ENCODE measurements at regions not wholly inside any gene's neighbourhood (a gene's known extent, or its start where the extent isn't known, plus 50 kb on each side); places are given as distances from the start of the nearest gene placed in this dataset.

DNA sequence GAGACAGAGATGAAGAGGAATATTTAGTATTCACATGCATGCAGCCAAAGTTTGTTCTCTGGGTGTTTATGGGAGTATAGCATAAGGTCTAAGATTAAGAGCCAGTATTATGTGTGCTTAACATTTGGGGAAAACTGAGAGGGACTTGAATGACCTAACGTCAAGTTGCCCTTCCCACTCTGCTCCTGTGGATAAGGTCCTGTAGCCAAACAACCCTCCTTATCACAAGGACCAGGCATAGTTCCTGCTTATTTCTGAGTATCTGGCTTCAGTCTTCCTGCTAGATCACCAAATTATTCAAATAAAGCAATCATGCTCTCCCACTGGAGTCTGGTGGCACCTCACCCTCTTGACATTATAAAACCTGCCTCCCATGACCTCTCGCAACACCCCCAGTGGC lies 137.9 kb upstream of the SEMA3E start:
- H2BK20ac ChIP-seq (ENCODE audit: low read depth, low read length, poor library complexity, severe bottlenecking), result no peak overlapping the region
- no peak overlapping the region for H3K4ac ChIP-seq (ENCODE audit: low read depth, low read length)
- H3K79me2 ChIP-seq (ENCODE audit: insufficient read depth, low read length), result no peaks in the 10 kb centered on the region
- Mint-ChIP-seq H3K27me3 (ENCODE audit: low read depth) (no peaks in the 10 kb centered on the region; the same call in 1 of the 2 replicates), H3K9me3 (no peaks in the 10 kb centered on the region), H3K4me1 (no peaks in the 10 kb centered on the region), H3K36me3 (ENCODE audit: insufficient read depth in 1 of 3, low read depth in 3 of 3) (no peaks in the 10 kb centered on the region), H3K27ac (no peak overlapping the region), H3K4me3 (no peak overlapping the region)
- no peaks in the 10 kb centered on the region for H3K27me3 ChIP-seq (ENCODE audit: insufficient read depth, low read length)
- no peak overlapping the region for H3K23ac ChIP-seq (ENCODE audit: insufficient read length, low read depth, low read length)
- no peak overlapping the region for H2BK15ac ChIP-seq (ENCODE audit: low read depth, low read length)
- H4K8ac ChIP-seq (replicated peaks; ENCODE audit: insufficient read length, low read depth, low read length), result no peak overlapping the region
- H4K5ac ChIP-seq (ENCODE audit: insufficient read length, low read depth, low read length), result no peak overlapping the region
- TF ChIP-seq, protein P1, sequence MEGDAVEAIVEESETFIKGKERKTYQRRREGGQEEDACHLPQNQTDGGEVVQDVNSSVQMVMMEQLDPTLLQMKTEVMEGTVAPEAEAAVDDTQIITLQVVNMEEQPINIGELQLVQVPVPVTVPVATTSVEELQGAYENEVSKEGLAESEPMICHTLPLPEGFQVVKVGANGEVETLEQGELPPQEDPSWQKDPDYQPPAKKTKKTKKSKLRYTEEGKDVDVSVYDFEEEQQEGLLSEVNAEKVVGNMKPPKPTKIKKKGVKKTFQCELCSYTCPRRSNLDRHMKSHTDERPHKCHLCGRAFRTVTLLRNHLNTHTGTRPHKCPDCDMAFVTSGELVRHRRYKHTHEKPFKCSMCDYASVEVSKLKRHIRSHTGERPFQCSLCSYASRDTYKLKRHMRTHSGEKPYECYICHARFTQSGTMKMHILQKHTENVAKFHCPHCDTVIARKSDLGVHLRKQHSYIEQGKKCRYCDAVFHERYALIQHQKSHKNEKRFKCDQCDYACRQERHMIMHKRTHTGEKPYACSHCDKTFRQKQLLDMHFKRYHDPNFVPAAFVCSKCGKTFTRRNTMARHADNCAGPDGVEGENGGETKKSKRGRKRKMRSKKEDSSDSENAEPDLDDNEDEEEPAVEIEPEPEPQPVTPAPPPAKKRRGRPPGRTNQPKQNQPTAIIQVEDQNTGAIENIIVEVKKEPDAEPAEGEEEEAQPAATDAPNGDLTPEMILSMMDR (conservative IDR thresholded peaks at IDR 0.05), result no peak
- H3K23me2 ChIP-seq (ENCODE audit: insufficient read length, low read depth, low read length, poor library complexity, severe bottlenecking), result no peaks in the 10 kb centered on the region
- no peak for DNase-seq
- no peaks in the 10 kb centered on the region for H4K20me1 ChIP-seq (ENCODE audit: control insufficient read depth, insufficient read depth, insufficient read length)
- no peak overlapping the region for H3K14ac ChIP-seq (ENCODE audit: insufficient read depth, low read length)
- H3K56ac ChIP-seq (ENCODE audit: insufficient read length, low read depth, low read length), result no peak overlapping the region
- no peak overlapping the region for H3T11ph ChIP-seq (ENCODE audit: low read length)
- H2AK5ac ChIP-seq (ENCODE audit: insufficient read length, low read length), result no peak overlapping the region
- H3K9me3 ChIP-seq (ENCODE audit: control insufficient read depth, low read depth, low read length), result no peaks in the 10 kb centered on the region
- H4K91ac ChIP-seq (ENCODE audit: insufficient read length, low read depth, low read length), result no peak overlapping the region
- WGBS (ENCODE audit: extremely low coverage, insufficient read length, low lambda C conversion rate), result no CpG with 5 or more reads among the region's 2 CpGs
- no peaks in the 10 kb centered on the region for H3K4me1 ChIP-seq (ENCODE audit: insufficient read depth, low read length)
- no peak overlapping the region for H2BK5ac ChIP-seq (ENCODE audit: insufficient read length, low read length)
- H3K27ac ChIP-seq (ENCODE audit: insufficient read length, low read depth, low read length), result no peak overlapping the region
- no peaks in the 10 kb centered on the region for H3K79me1 ChIP-seq (ENCODE audit: insufficient read depth, low read depth, low read length, poor library complexity, severe bottlenecking)
- no peak overlapping the region for H3K9ac ChIP-seq (ENCODE audit: extremely low read depth, insufficient read length, low read length)
- no peak overlapping the region for H2BK12ac ChIP-seq (ENCODE audit: insufficient read length, low read depth, low read length)
- no peak overlapping the region for H2AFZ ChIP-seq (ENCODE audit: low read length)
- H3K18ac ChIP-seq (ENCODE audit: insufficient read length, low read depth, low read length), result no peak overlapping the region
- H3K4me2 ChIP-seq (ENCODE audit: insufficient read depth, insufficient read length, low read length), result no peak overlapping the region
- no peak overlapping the region for H2BK120ac ChIP-seq (ENCODE audit: low read depth, low read length, poor library complexity, severe bottlenecking)

All from H9 (cell line).